ENCODE measurements at regions not wholly inside any gene's neighbourhood (a gene's known extent, or its start where the extent isn't known, plus 50 kb on each side); places are given as distances from the start of the nearest gene placed in this dataset.

GRCh38 chr6:53744321-53744720, 50.5 kb upstream of the LRRC1 start:
- Histone ChIP-seq H3K27ac (no peak overlapping the region), H3K9me3 (replicated peaks) (0 out of 2 replicates have a peak, but pooled peaks cover 2% of the 10 kb centered on the region), H3K36me3 (no peaks in the 10 kb centered on the region), H3K4me1 (replicated peaks) (no peaks in the 10 kb centered on the region), H3K27me3 (replicated peaks) (no peaks in the 10 kb centered on the region), H3K4me3 (no peak overlapping the region)
- DNase-seq (ENCODE audit: low read depth in 1 of 2, low spot score in 2 of 2) = no peak

- Histone ChIP-seq H3K9me3 (replicated peaks) (no peaks in the 10 kb centered on the region), H3K27me3 (replicated peaks) (no peaks in the 10 kb centered on the region), H3K27ac (no peak overlapping the region), H3K4me3 (no peak overlapping the region), H3K4me1 (replicated peaks) (no peaks in the 10 kb centered on the region), H3K36me3 (no peaks in the 10 kb centered on the region)
- DNase-seq (ENCODE audit: low read depth in 1 of 2, low spot score in 2 of 2) = no peak
These were observed 53.6 kb upstream of the LRRC1 start for GRCh38 chr6:53741034-53741823.

- no peak overlapping the region for H3K4me3 ChIP-seq
- DNase-seq (ENCODE audit: low read depth in 1 of 2, low spot score in 2 of 2) = no peak
- H3K36me3 ChIP-seq = no peaks in the 10 kb centered on the region
- H3K27me3 ChIP-seq (replicated peaks) = no peaks in the 10 kb centered on the region
- peaks cover 24% of the 10 kb centered on the region for H3K4me1 ChIP-seq (replicated peaks)
- H3K27ac ChIP-seq = no peak overlapping the region
- no peaks in the 10 kb centered on the region for H3K9me3 ChIP-seq (replicated peaks)
These were observed 57.1 kb upstream of the LRRC1 start for GRCh38 chr6:53737746-53738145.

- Histone ChIP-seq H3K27me3 (replicated peaks) (no peaks in the 10 kb centered on the region), H3K36me3 (no peaks in the 10 kb centered on the region), H3K9me3 (replicated peaks) (no peaks in the 10 kb centered on the region), H3K4me3 (no peak overlapping the region), H3K27ac (peak overlapping the region; percentile 97; the same call in 1 of the 2 replicates), H3K4me1 (replicated peaks) (peaks cover 24% of the 10 kb centered on the region)
- DNase-seq (ENCODE audit: low read depth in 1 of 2, low spot score in 2 of 2) = no peak
These were observed 58.9 kb upstream of the LRRC1 start for GRCh38 chr6:53735896-53736295.

- Histone ChIP-seq H3K36me3 (no peaks in the 10 kb centered on the region), H3K4me3 (no peak overlapping the region), H3K27ac (peak overlapping the region; percentile 97), H3K9me3 (replicated peaks) (no peaks in the 10 kb centered on the region), H3K27me3 (replicated peaks) (no peaks in the 10 kb centered on the region), H3K4me1 (replicated peaks) (peaks cover 24% of the 10 kb centered on the region)
- peak; percentile 87 to 96 for DNase-seq (ENCODE audit: low read depth in 1 of 2, low spot score in 2 of 2)
These were observed 60.1 kb upstream of the LRRC1 start for GRCh38 chr6:53734473-53735299.

GRCh38 chr6:53731866-53732636, 62.8 kb upstream of the LRRC1 start:
- Histone ChIP-seq H3K9me3 (replicated peaks) (no peaks in the 10 kb centered on the region), H3K4me3 (no peak overlapping the region), H3K4me1 (replicated peaks) (peaks cover 39% of the 10 kb centered on the region), H3K27ac (no peak overlapping the region), H3K36me3 (no peaks in the 10 kb centered on the region), H3K27me3 (replicated peaks) (no peaks in the 10 kb centered on the region)
- no peak for DNase-seq (ENCODE audit: low read depth in 1 of 2, low spot score in 2 of 2)

- Histone ChIP-seq H3K9me3 (replicated peaks) (no peaks in the 10 kb centered on the region), H3K4me1 (replicated peaks) (peaks cover 46% of the 10 kb centered on the region), H3K27me3 (replicated peaks) (no peaks in the 10 kb centered on the region), H3K27ac (no peak overlapping the region), H3K4me3 (no peak overlapping the region), H3K36me3 (no peaks in the 10 kb centered on the region)
- no peak for DNase-seq (ENCODE audit: low read depth in 1 of 2, low spot score in 2 of 2)
These were observed 64.0 kb upstream of the LRRC1 start for GRCh38 chr6:53730767-53731166.

GRCh38 chr6:53728570-53729194, 63.1 kb upstream of the KLHL31 start:
- H3K4me3 ChIP-seq = no peak overlapping the region
- H3K4me1 ChIP-seq (replicated peaks) = peaks cover 43% of the 10 kb centered on the region
- H3K27ac ChIP-seq = peak overlapping the region; percentile 90
- DNase-seq (ENCODE audit: low read depth in 1 of 2, low spot score in 2 of 2) = peak; percentile 65 to 68
- H3K27me3 ChIP-seq (replicated peaks) = no peaks in the 10 kb centered on the region
- no peaks in the 10 kb centered on the region for H3K9me3 ChIP-seq (replicated peaks)
- H3K36me3 ChIP-seq = no peaks in the 10 kb centered on the region

- peaks cover 51% of the 10 kb centered on the region for H3K4me1 ChIP-seq (replicated peaks)
- H3K27me3 ChIP-seq (replicated peaks) = no peaks in the 10 kb centered on the region
- no peaks in the 10 kb centered on the region for H3K9me3 ChIP-seq (replicated peaks)
- H3K4me3 ChIP-seq = no peak overlapping the region
- H3K36me3 ChIP-seq = no peaks in the 10 kb centered on the region
- DNase-seq (ENCODE audit: low read depth in 1 of 2, low spot score in 2 of 2) = peak; percentile 83 to 87
- H3K27ac ChIP-seq = peak overlapping the region; percentile 90
These were observed 62.2 kb upstream of the KLHL31 start for GRCh38 chr6:53727748-53728147.

GRCh38 chr6:53725791-53726575, 60.4 kb upstream of the KLHL31 start:
- peak; percentile 72 to 74 for DNase-seq (ENCODE audit: low read depth in 1 of 2, low spot score in 2 of 2)
- no peaks in the 10 kb centered on the region for H3K36me3 ChIP-seq
- H3K4me1 ChIP-seq (replicated peaks) = peaks cover 66% of the 10 kb centered on the region
- H3K27ac ChIP-seq = no peak overlapping the region
- no peaks in the 10 kb centered on the region for H3K27me3 ChIP-seq (replicated peaks)
- H3K4me3 ChIP-seq = no peak overlapping the region
- H3K9me3 ChIP-seq (replicated peaks) = no peaks in the 10 kb centered on the region

- Histone ChIP-seq H3K4me1 (replicated peaks) (peaks cover 70% of the 10 kb centered on the region), H3K36me3 (no peaks in the 10 kb centered on the region), H3K4me3 (no peak overlapping the region), H3K9me3 (replicated peaks) (no peaks in the 10 kb centered on the region), H3K27me3 (replicated peaks) (no peaks in the 10 kb centered on the region), H3K27ac (peak overlapping the region; percentile 17; the same call in 1 of the 2 replicates)
- DNase-seq (ENCODE audit: low read depth in 1 of 2, low spot score in 2 of 2) = no peak
These were observed 58.9 kb upstream of the KLHL31 start for GRCh38 chr6:53724501-53724900.

GRCh38 chr6:53723331-53723730, 57.8 kb upstream of the KLHL31 start:
- Histone ChIP-seq H3K27me3 (replicated peaks) (no peaks in the 10 kb centered on the region), H3K9me3 (replicated peaks) (no peaks in the 10 kb centered on the region), H3K4me1 (replicated peaks) (peaks cover 67% of the 10 kb centered on the region), H3K36me3 (no peaks in the 10 kb centered on the region), H3K27ac (peak overlapping the region; percentile 91), H3K4me3 (no peak overlapping the region)
- DNase-seq (ENCODE audit: low read depth in 1 of 2, low spot score in 2 of 2) = no peak

- peak; percentile 96 for DNase-seq (ENCODE audit: low read depth in 1 of 2, low spot score in 2 of 2)
- Histone ChIP-seq H3K36me3 (no peaks in the 10 kb centered on the region), H3K27me3 (replicated peaks) (no peaks in the 10 kb centered on the region), H3K4me1 (replicated peaks) (peaks cover 52% of the 10 kb centered on the region), H3K9me3 (replicated peaks) (no peaks in the 10 kb centered on the region), H3K27ac (peak overlapping the region; percentile 91), H3K4me3 (no peak overlapping the region)
These were observed 56.2 kb upstream of the KLHL31 start for GRCh38 chr6:53721766-53722165.
